Naive thymus-derived CD4-positive, alpha-beta T cell (primary cell): ENCODE measurements at regions not wholly inside any gene's neighbourhood (a gene's known extent, or its start where the extent isn't known, plus 50 kb on each side); places are given as distances from the start of the nearest gene placed in this dataset.

ENCODE experiments used
- ATAC-seq: fragments of 150-1000 bp; cut with Tn5 transposase; 2 replicates; pipeline ENCODE4 v1.10.0; 2021; ENCODE audit warnings: mild to moderate bottlenecking, moderate library complexity
- CTCF ChIA-PET: fragments of 350-600 bp; sonication (Branson Sonifier 250); formaldehyde crosslinking; loops from one replicate; lab custom pipeline; 2021; ENCODE audit warnings: antibody characterized with exemption; lab: Charles Lee
- POLR2A ChIA-PET: fragments of 350-600 bp; sonication (Branson Sonifier 250); formaldehyde crosslinking; loops from one replicate; lab custom pipeline; 2021; ENCODE audit warnings: antibody characterized with exemption, inconsistent platforms; lab: Charles Lee
- DNase-seq, 9 donors: peaks; one replicate each; pipeline versions ENCODE4 v3.0.0 to v3.0.0-alpha.2; 2020 to 2022; ENCODE audit warnings: mixed read lengths in 1 of 9
- H3K27ac ChIP-seq: one replicate; pipeline ENCODE4 v1.7.0; 2013; ENCODE audit warnings: mild to moderate bottlenecking, low read depth, low read length, moderate library complexity
- H3K27me3 ChIP-seq, 2 donors: one replicate each; pipeline ENCODE4 v1.7.0; 2013; ENCODE audit warnings: low read length in 2 of 2, mild to moderate bottlenecking in 2 of 2, moderate library complexity in 2 of 2; ENCODE audit not compliant: control insufficient read depth in 2 of 2, insufficient read depth in 2 of 2
- H3K36me3 ChIP-seq, 3 experiments: 1 replicate in 2 of 3; 2 replicates in 1 of 3; pipeline ENCODE4 v1.7.0; 2013; ENCODE audit warnings: low read length in 3 of 3, mild to moderate bottlenecking in 3 of 3, moderate library complexity in 1 of 3; ENCODE audit not compliant: insufficient read depth in 3 of 3, control insufficient read depth in 2 of 3
- H3K4me1 ChIP-seq, 2 donors: one replicate each; pipeline ENCODE4 v1.7.0; 2013; ENCODE audit warnings: low read length in 2 of 2, mild to moderate bottlenecking in 2 of 2, moderate library complexity in 1 of 2; ENCODE audit not compliant: control insufficient read depth in 2 of 2, insufficient read depth in 2 of 2
- H3K4me3 ChIP-seq: 2 replicates; pipeline ENCODE4 v1.7.0; 2013; ENCODE audit warnings: mild to moderate bottlenecking, low read length
- H3K9me3 ChIP-seq, 3 experiments: 1 replicate in 2 of 3; 2 replicates in 1 of 3; pipeline ENCODE4 v1.7.0; 2013; ENCODE audit warnings: low read length in 3 of 3; ENCODE audit not compliant: control insufficient read depth in 2 of 3
- H3K27ac Mint-ChIP-seq, 9 donors: one replicate each; pipeline ENCODE4 v1.8.0; 2020 to 2022; ENCODE audit warnings: mixed read lengths in 9 of 9, mild to moderate bottlenecking in 8 of 9, moderate library complexity in 5 of 9, inconsistent platforms in 2 of 9
- H3K27me3 Mint-ChIP-seq, 5 donors: one replicate each; pipeline ENCODE4 v1.8.0; 2021 to 2022; ENCODE audit warnings: mixed read lengths in 5 of 5, mild to moderate bottlenecking in 1 of 5
- H3K36me3 Mint-ChIP-seq, 5 donors: one replicate each; pipeline ENCODE4 v1.8.0; 2020 to 2022; ENCODE audit warnings: mixed read lengths in 5 of 5, mild to moderate bottlenecking in 3 of 5, inconsistent platforms in 1 of 5
- H3K4me1 Mint-ChIP-seq, 7 donors: one replicate each; pipeline ENCODE4 v1.8.0; 2020 to 2022; ENCODE audit warnings: mixed read lengths in 7 of 7, mild to moderate bottlenecking in 3 of 7, inconsistent platforms in 1 of 7
- H3K4me3 Mint-ChIP-seq, 10 donors: one replicate each; pipeline ENCODE4 v1.8.0; 2020 to 2022; ENCODE audit warnings: mild to moderate bottlenecking in 10 of 10, mixed read lengths in 10 of 10, moderate library complexity in 6 of 10, inconsistent platforms in 2 of 10
- H3K9me3 Mint-ChIP-seq, 11 donors: one replicate each; pipeline ENCODE4 v1.8.0; 2020 to 2022; ENCODE audit warnings: mixed read lengths in 11 of 11, mild to moderate bottlenecking in 4 of 11, inconsistent platforms in 1 of 11, moderate library complexity in 1 of 11
- intact Hi-C, 2 donors: fragments of 100-400 bp; cut with micrococcal nuclease; formaldehyde crosslinking; loops; one replicate each; pipeline ENCODE4 v1.15.1; 2023

- no peak for ATAC-seq
These were observed 366.8 kb upstream of the ID4 start for GRCh38 chr6:19470333-19470732.

GRCh38 chr6:19472153-19472552 is 365.0 kb upstream of the ID4 start:
- ATAC-seq, result no peak

More at GRCh38 chr6:19470333-19470732, 366.8 kb upstream of the ID4 start:
- H3K27me3 ChIP-seq, result no peaks in the 10 kb centered on the region
- H3K27me3 Mint-ChIP-seq, result no peaks in the 10 kb centered on the region
- no peak overlapping the region for H3K4me3 Mint-ChIP-seq
- peaks cover 0 to 8% (median 1%) of the 10 kb centered on the region in 11 donors for H3K9me3 Mint-ChIP-seq
- H3K4me1 ChIP-seq, result no peaks in the 10 kb centered on the region
- H3K4me3 ChIP-seq, result no peak overlapping the region
- POLR2A ChIA-PET, result no interaction called here
- CTCF ChIA-PET, result no interaction called here
- no peaks in the 10 kb centered on the region for H3K36me3 Mint-ChIP-seq
- intact Hi-C loops, result no loop called here
- no peak for DNase-seq
- H3K36me3 ChIP-seq, result no peaks in the 10 kb centered on the region
- no peaks in the 10 kb centered on the region for H3K9me3 ChIP-seq
- no peak overlapping the region for H3K27ac ChIP-seq
- H3K27ac Mint-ChIP-seq, result no peak overlapping the region
- no peaks in the 10 kb centered on the region for H3K4me1 Mint-ChIP-seq

GRCh38 chr6:19472850-19473249 is 364.3 kb upstream of the ID4 start:
- Histone ChIP-seq H3K9me3 (no peaks in the 10 kb centered on the region), H3K4me3 (no peak overlapping the region), H3K27ac (no peak overlapping the region), H3K27me3 (no peaks in the 10 kb centered on the region), H3K4me1 (no peaks in the 10 kb centered on the region), H3K36me3 (no peaks in the 10 kb centered on the region)
- Mint-ChIP-seq H3K27ac (no peak overlapping the region), H3K36me3 (no peaks in the 10 kb centered on the region), H3K4me3 (no peak overlapping the region), H3K4me1 (no peaks in the 10 kb centered on the region), H3K9me3 (peaks cover 0 to 14% (median 4%) of the 10 kb centered on the region in 11 donors), H3K27me3 (no peaks in the 10 kb centered on the region)
- POLR2A ChIA-PET, result no interaction called here
- no peak for ATAC-seq
- intact Hi-C loops, result no loop called here
- no peak for DNase-seq
- CTCF ChIA-PET, result no interaction called here

More at GRCh38 chr6:19472153-19472552, 365.0 kb upstream of the ID4 start:
- H3K36me3 Mint-ChIP-seq, result no peaks in the 10 kb centered on the region
- H3K27ac Mint-ChIP-seq, result no peak overlapping the region
- ChIA-PET POLR2A (no interaction called here), CTCF (no interaction called here)
- DNase-seq, result no peak
- Histone ChIP-seq H3K27me3 (no peaks in the 10 kb centered on the region), H3K4me1 (no peaks in the 10 kb centered on the region), H3K4me3 (no peak overlapping the region), H3K9me3 (no peaks in the 10 kb centered on the region), H3K27ac (no peak overlapping the region), H3K36me3 (no peaks in the 10 kb centered on the region)
- H3K4me1 Mint-ChIP-seq, result no peaks in the 10 kb centered on the region
- no peaks in the 10 kb centered on the region for H3K27me3 Mint-ChIP-seq
- H3K9me3 Mint-ChIP-seq, result peaks cover 0 to 10% (median 4%) of the 10 kb centered on the region in 11 donors
- no peak overlapping the region for H3K4me3 Mint-ChIP-seq
- intact Hi-C loops, result no loop called here

- Mint-ChIP-seq H3K27me3 (no peaks in the 10 kb centered on the region), H3K4me1 (no peaks in the 10 kb centered on the region), H3K36me3 (peaks cover 0 to 1% (median 0%) of the 10 kb centered on the region in 5 donors), H3K9me3 (peaks cover 0 to 14% (median 4%) of the 10 kb centered on the region in 11 donors), H3K27ac (no peak overlapping the region), H3K4me3 (no peak overlapping the region)
- no peak for ATAC-seq
- Histone ChIP-seq H3K4me1 (no peaks in the 10 kb centered on the region), H3K27ac (no peak overlapping the region), H3K9me3 (no peaks in the 10 kb centered on the region), H3K27me3 (no peaks in the 10 kb centered on the region), H3K4me3 (no peak overlapping the region), H3K36me3 (no peaks in the 10 kb centered on the region)
- intact Hi-C loops, result no loop called here
- DNase-seq, result no peak
- ChIA-PET POLR2A (no interaction called here), CTCF (no interaction called here)
These were observed 359.6 kb upstream of the ID4 start for GRCh38 chr6:19477563-19477962.

GRCh38 chr6:19478273-19478672 is 358.9 kb upstream of the ID4 start:
- ATAC-seq (no peak), DNase-seq (no peak)
- Histone ChIP-seq H3K27ac (no peak overlapping the region), H3K36me3 (no peaks in the 10 kb centered on the region), H3K27me3 (no peaks in the 10 kb centered on the region), H3K4me1 (no peaks in the 10 kb centered on the region), H3K9me3 (no peaks in the 10 kb centered on the region), H3K4me3 (no peak overlapping the region)
- ChIA-PET POLR2A (no interaction called here), CTCF (no interaction called here)
- Mint-ChIP-seq H3K27ac (no peak overlapping the region), H3K4me1 (no peaks in the 10 kb centered on the region), H3K27me3 (no peaks in the 10 kb centered on the region), H3K36me3 (peaks cover 0 to 5% (median 0%) of the 10 kb centered on the region in 5 donors), H3K4me3 (no peak overlapping the region), H3K9me3 (peaks cover 0 to 12% (median 5%) of the 10 kb centered on the region in 11 donors)
- intact Hi-C loops, result no loop called here

- POLR2A ChIA-PET, result no interaction called here
- DNase-seq, result no peak
- H3K4me3 Mint-ChIP-seq, result no peak overlapping the region
- ATAC-seq, result no peak
- CTCF ChIA-PET, result no interaction called here
- peaks cover 0 to 5% (median 0%) of the 10 kb centered on the region in 5 donors for H3K36me3 Mint-ChIP-seq
- peaks cover 0 to 10% (median 4%) of the 10 kb centered on the region in 11 donors for H3K9me3 Mint-ChIP-seq
- no peak overlapping the region for H3K27ac ChIP-seq
- H3K9me3 ChIP-seq, result no peaks in the 10 kb centered on the region
- no peaks in the 10 kb centered on the region for H3K27me3 Mint-ChIP-seq
- H3K27me3 ChIP-seq, result no peaks in the 10 kb centered on the region
- H3K4me1 ChIP-seq, result no peaks in the 10 kb centered on the region
- intact Hi-C loops, result no loop called here
- H3K36me3 ChIP-seq, result no peaks in the 10 kb centered on the region
- no peaks in the 10 kb centered on the region for H3K4me1 Mint-ChIP-seq
- H3K4me3 ChIP-seq, result no peak overlapping the region
- H3K27ac Mint-ChIP-seq, result no peak overlapping the region
These were observed 358.2 kb upstream of the ID4 start for GRCh38 chr6:19478992-19479391.

GRCh38 chr6:19479551-19479950 is 357.6 kb upstream of the ID4 start:
- no peak for DNase-seq
- ATAC-seq, result no peak
- Histone ChIP-seq H3K27ac (no peak overlapping the region), H3K9me3 (no peaks in the 10 kb centered on the region), H3K4me1 (no peaks in the 10 kb centered on the region), H3K4me3 (no peak overlapping the region), H3K36me3 (no peaks in the 10 kb centered on the region), H3K27me3 (no peaks in the 10 kb centered on the region)
- Mint-ChIP-seq H3K36me3 (peaks cover 0 to 5% (median 0%) of the 10 kb centered on the region in 5 donors), H3K27ac (no peak overlapping the region), H3K4me1 (no peaks in the 10 kb centered on the region), H3K27me3 (no peaks in the 10 kb centered on the region), H3K9me3 (peaks cover 0 to 14% (median 4%) of the 10 kb centered on the region in 11 donors), H3K4me3 (no peak overlapping the region)
- intact Hi-C loops, result no loop called here
- CTCF ChIA-PET, result no interaction called here
- POLR2A ChIA-PET, result no interaction called here
